Common myeloid progenitor, CD34-positive (primary cell): ENCODE measurements at regions not wholly inside any gene's neighbourhood (a gene's known extent, or its start where the extent isn't known, plus 50 kb on each side); places are given as distances from the start of the nearest gene placed in this dataset.

Experiments
- CTCF ChIA-PET: fragments of 350-600 bp; sonication (Branson Sonifier 250); formaldehyde crosslinking; loops from one replicate; lab custom pipeline; 2021; ENCODE audit warnings: antibody characterized with exemption; lab: Charles Lee
- POLR2A ChIA-PET: fragments of 350-600 bp; sonication (Branson Sonifier 250); formaldehyde crosslinking; loops from one replicate; lab custom pipeline; 2021; ENCODE audit warnings: antibody characterized with exemption; lab: Charles Lee
- DNase-seq, 3 donors: peaks; one replicate each; pipeline versions ENCODE4 v3.0.0 to v3.0.0-alpha.2; 2013
- H3K27ac ChIP-seq, 2 experiments: 1 replicate in 1 of 2; 2 replicates in 1 of 2; pipeline ENCODE4 v1.7.0; 2013; ENCODE audit warnings: inconsistent platforms in 2 of 2, low read length in 2 of 2, mild to moderate bottlenecking in 2 of 2, low read depth in 1 of 2, moderate library complexity in 1 of 2; ENCODE audit not compliant: severe bottlenecking in 2 of 2, insufficient read depth in 1 of 2, poor library complexity in 1 of 2
- H3K27me3 ChIP-seq, 5 experiments: replicated peaks in 2 of 5; 1 replicate in 3 of 5; 2 replicates in 2 of 5; pipeline versions ENCODE4 v1.6.1 to v1.7.0; 2013; ENCODE audit warnings: low read length in 4 of 5, mild to moderate bottlenecking in 2 of 5, moderate library complexity in 2 of 5, inconsistent platforms in 1 of 5; ENCODE audit not compliant: insufficient read depth in 5 of 5, control insufficient read depth in 4 of 5
- H3K36me3 ChIP-seq, 4 experiments: 1 replicate in 2 of 4; 2 replicates in 2 of 4; pipeline versions ENCODE4 v1.6.1 to v1.7.0; 2013; ENCODE audit warnings: low read length in 3 of 4, control low read depth in 1 of 4, mild to moderate bottlenecking in 1 of 4; ENCODE audit not compliant: control insufficient read depth in 4 of 4, insufficient read depth in 4 of 4
- H3K4me1 ChIP-seq, 4 experiments: 1 replicate in 3 of 4; 2 replicates in 1 of 4; pipeline versions ENCODE4 v1.6.1 to v1.7.1; 2013; ENCODE audit warnings: low read length in 3 of 4, mild to moderate bottlenecking in 3 of 4, control low read depth in 1 of 4, inconsistent platforms in 1 of 4, moderate library complexity in 1 of 4; ENCODE audit not compliant: control insufficient read depth in 4 of 4, insufficient read depth in 4 of 4; ENCODE audit errors: control extremely low read depth in 1 of 4
- H3K4me3 ChIP-seq, 7 experiments: 1 replicate in 4 of 7; 2 replicates in 3 of 7; pipeline versions ENCODE4 v1.5.1 to v1.7.0; 2013; ENCODE audit warnings: mild to moderate bottlenecking in 7 of 7, low read length in 6 of 7, moderate library complexity in 6 of 7, inconsistent platforms in 2 of 7, low read depth in 2 of 7, control low read depth in 1 of 7; ENCODE audit not compliant: insufficient read depth in 4 of 7, control insufficient read depth in 1 of 7; ENCODE audit errors: extremely low read depth in 1 of 7
- H3K9me3 ChIP-seq, 5 experiments: 1 replicate in 4 of 5; 2 replicates in 1 of 5; pipeline versions ENCODE4 v1.6.1 to v1.7.1; 2013; ENCODE audit warnings: low read length in 4 of 5, mild to moderate bottlenecking in 2 of 5, inconsistent platforms in 1 of 5, low read depth in 1 of 5, moderate library complexity in 1 of 5; ENCODE audit not compliant: control insufficient read depth in 4 of 5, insufficient read depth in 2 of 5; ENCODE audit errors: control extremely low read depth in 1 of 5
- WGBS: methylation state at CpG from one replicate; pipeline ENCODE4 v1.1.5; 2013; ENCODE audit not compliant: insufficient coverage; 5-methylcytosine and 5-hydroxymethylcytosine counted together

- Histone ChIP-seq H3K4me3 (no peak overlapping the region), H3K27ac (no peak overlapping the region), H3K9me3 (peaks cover 0 to 2% (median 0%) of the 10 kb centered on the region in 5 experiments), H3K4me1 (no peaks in the 10 kb centered on the region), H3K36me3 (no peaks in the 10 kb centered on the region), H3K27me3 (no peaks in the 10 kb centered on the region)
- WGBS: 95% methylated on average over 2 of the region's 2 CpGs
- ChIA-PET CTCF (no interaction called here), POLR2A (interaction anchor here (0.7 kb wide), 1 partner anchor 68 kb away, joined by 5 read pairs; no protein-coding TSS in a partner anchor)
- DNase-seq: no peak
These were observed 441.0 kb downstream of the TLE4 start for GRCh38 chr9:80012557-80013330.

DNA sequence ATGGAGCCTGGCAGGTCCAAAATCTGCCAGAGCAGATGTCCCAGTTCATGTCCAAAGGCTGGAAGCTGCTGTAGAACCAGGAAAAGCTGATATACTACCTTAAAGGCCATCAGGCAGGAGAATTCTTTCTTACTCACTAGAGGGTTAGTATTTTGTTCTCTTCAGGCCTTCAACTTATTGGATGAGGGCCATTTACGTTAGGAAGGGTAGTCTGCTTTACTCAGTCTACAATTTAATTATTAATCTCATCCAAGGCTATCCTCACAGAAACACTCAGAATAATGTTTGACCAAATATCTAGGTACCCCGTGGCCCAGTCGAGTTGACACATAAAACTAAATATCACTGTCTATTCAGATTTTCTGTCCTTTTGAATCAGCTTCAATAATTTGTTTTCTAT lies 437.4 kb downstream of the TLE4 start:
- Histone ChIP-seq H3K36me3 (no peaks in the 10 kb centered on the region), H3K27ac (no peak overlapping the region), H3K27me3 (peaks cover 0 to 2% (median 0%) of the 10 kb centered on the region in 5 experiments), H3K4me3 (no peak overlapping the region), H3K9me3 (peaks cover 0 to 2% (median 0%) of the 10 kb centered on the region in 5 experiments), H3K4me1 (no peaks in the 10 kb centered on the region)
- no CpG with 5 or more reads among the region's 3 CpGs for WGBS
- CTCF ChIA-PET: no interaction called here
- DNase-seq: no peak
- POLR2A ChIA-PET: no interaction called here

GRCh38 chr9:80004714-80005113 lies 432.9 kb downstream of the TLE4 start:
- DNase-seq: no peak
- CTCF ChIA-PET: no interaction called here
- no peaks in the 10 kb centered on the region for H3K9me3 ChIP-seq
- H3K27ac ChIP-seq: no peak overlapping the region
- H3K36me3 ChIP-seq: no peaks in the 10 kb centered on the region
- no peak overlapping the region for H3K4me3 ChIP-seq
- POLR2A ChIA-PET: no interaction called here
- H3K27me3 ChIP-seq: peaks cover 0 to 2% (median 0%) of the 10 kb centered on the region in 5 experiments
- no peaks in the 10 kb centered on the region for H3K4me1 ChIP-seq

DNA sequence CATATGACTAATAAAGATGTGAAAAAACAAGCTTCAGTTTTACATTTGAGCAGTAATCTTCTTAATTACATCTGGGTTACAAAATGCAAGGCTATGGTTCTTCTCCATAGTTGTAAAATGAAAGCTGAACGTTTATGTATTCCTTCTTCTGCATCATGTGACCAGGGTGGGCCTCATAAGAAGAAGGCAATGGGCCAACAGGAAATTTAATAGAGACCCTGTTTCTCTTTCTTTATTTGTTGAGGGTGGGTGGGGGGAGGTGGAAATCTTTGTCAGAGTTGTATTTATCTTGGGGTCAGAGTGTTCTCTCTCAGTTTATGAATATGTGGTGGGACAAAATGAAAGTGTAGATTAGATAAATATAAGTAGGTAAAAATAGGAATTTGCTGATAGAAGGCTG lies 418.8 kb downstream of the TLE4 start:
- ChIA-PET POLR2A (no interaction called here), CTCF (interaction anchor here (1.4 kb wide), 1 partner anchor 12 kb away, joined by 3 read pairs; no protein-coding TSS in a partner anchor)
- Histone ChIP-seq H3K27ac (no peak overlapping the region), H3K27me3 (no peaks in the 10 kb centered on the region), H3K36me3 (no peaks in the 10 kb centered on the region), H3K4me3 (no peak overlapping the region), H3K4me1 (no peaks in the 10 kb centered on the region), H3K9me3 (no peaks in the 10 kb centered on the region)
- no peak for DNase-seq
- WGBS: 78% methylated on average over 1 of the region's 1 CpG

DNA sequence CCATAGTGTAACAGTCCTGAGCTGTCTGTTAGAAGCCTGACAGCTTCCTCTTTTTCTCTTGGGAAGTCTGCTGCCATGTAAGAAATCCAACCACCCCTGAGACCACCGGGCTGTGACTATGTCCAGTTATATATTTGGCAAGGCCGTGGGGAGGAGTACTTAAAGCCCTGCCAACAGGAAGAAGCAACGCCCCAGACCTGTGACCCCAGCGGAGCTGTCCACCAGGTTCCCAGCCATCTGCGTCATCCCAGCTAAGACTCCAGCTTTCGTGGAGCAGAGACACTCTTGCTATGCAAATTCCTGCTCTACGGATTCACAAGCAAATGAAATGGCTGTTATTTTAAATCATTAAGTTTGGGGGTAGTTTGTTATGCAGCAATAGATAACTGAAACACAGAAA lies 417.3 kb downstream of the TLE4 start:
- CTCF ChIA-PET: no interaction called here
- POLR2A ChIA-PET: no interaction called here
- Histone ChIP-seq H3K27me3 (no peaks in the 10 kb centered on the region), H3K4me1 (no peaks in the 10 kb centered on the region), H3K36me3 (no peaks in the 10 kb centered on the region), H3K27ac (no peak overlapping the region), H3K4me3 (no peak overlapping the region), H3K9me3 (no peaks in the 10 kb centered on the region)
- DNase-seq: no peak
- WGBS: 85% methylated on average over 7 of the region's 7 CpGs

DNA sequence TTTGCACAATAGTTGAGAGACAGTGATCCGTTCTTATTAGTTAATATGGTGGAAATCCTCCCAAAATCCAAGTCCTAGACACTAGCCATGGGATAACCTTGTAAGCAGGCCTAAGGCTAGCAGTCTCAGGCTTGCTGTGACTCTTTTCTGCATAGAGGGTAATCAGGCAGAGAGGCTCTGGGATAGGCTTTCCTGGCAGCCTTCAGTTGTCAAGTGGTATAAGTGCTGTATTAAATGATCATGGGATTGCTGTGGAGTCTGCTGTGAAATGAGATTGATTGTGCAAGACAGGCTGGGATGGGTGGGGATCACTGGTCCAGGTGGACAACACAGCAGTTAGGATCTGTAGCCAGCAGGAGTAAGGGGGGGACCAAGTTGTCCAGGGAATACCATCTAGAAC lies 416.4 kb downstream of the TLE4 start:
- no peaks in the 10 kb centered on the region for H3K36me3 ChIP-seq
- no peaks in the 10 kb centered on the region for H3K27me3 ChIP-seq
- no CpG with 5 or more reads among the region's 1 CpG for WGBS
- no peaks in the 10 kb centered on the region for H3K9me3 ChIP-seq
- DNase-seq: no peak
- CTCF ChIA-PET: no interaction called here
- no peak overlapping the region for H3K4me3 ChIP-seq
- H3K4me1 ChIP-seq: no peaks in the 10 kb centered on the region
- H3K27ac ChIP-seq: no peak overlapping the region
- POLR2A ChIA-PET: no interaction called here

DNA sequence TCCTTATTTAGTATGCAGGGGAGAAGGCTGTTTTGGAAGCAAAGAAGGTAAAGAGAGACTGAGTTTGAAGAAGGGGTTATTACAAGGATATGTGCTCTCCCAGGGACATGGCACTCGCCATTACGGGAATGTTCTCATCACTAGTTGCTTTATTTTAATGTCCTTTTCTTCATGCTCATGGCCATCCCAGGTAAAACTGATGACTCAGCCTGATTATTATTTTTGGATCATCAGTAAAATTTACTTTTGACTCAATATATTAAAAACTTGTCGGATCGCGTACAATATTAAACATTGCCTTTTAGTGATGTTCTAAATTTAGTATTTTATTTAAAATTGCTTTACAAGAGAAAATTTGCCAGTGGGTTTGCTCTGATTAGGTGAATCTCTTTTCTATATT lies 414.7 kb downstream of the TLE4 start:
- POLR2A ChIA-PET: no interaction called here
- 100% methylated on average over 1 of the region's 5 CpGs for WGBS
- CTCF ChIA-PET: no interaction called here
- no peaks in the 10 kb centered on the region for H3K27me3 ChIP-seq
- H3K4me3 ChIP-seq: no peak overlapping the region
- H3K4me1 ChIP-seq: no peaks in the 10 kb centered on the region
- H3K9me3 ChIP-seq: peaks cover 0 to 2% (median 0%) of the 10 kb centered on the region in 5 experiments
- DNase-seq: no peak
- no peak overlapping the region for H3K27ac ChIP-seq
- H3K36me3 ChIP-seq: no peaks in the 10 kb centered on the region
